ENCODE measurements at regions not wholly inside any gene's neighbourhood (a gene's known extent, or its start where the extent isn't known, plus 50 kb on each side); places are given as distances from the start of the nearest gene placed in this dataset.

DNA sequence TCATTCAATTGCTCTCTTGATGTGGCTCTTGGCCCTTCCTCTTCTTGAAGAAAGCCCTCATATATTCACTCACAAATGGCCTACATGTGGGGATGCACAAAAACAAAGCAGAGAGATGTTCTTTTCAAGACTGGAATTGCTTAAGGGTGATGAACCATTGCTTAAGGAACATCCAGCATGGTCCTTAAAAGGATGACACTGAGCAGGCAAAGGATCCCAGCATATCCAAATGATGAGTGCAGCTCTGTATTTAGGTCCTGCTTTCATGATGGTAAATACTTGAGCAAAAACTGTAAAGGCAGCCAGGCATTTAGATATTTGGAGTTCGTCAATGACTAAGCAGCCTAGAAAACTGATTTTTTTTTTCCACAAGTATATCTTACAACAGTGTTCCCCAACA, 173.8 kb upstream of the ARRDC4 start:
- no peak for TF ChIP-seq ZNF274 (IDR thresholded peaks at IDR 0.05; ENCODE audit: low read depth, low read length)
- H3K4me3 ChIP-seq (ENCODE audit: low read length) = no peak overlapping the region

GRCh38 chr15:97790180-97790579, 170.3 kb upstream of the ARRDC4 start:
- TF ChIP-seq ZNF274 (IDR thresholded peaks at IDR 0.05; ENCODE audit: low read depth, low read length) = no peak
- H3K4me3 ChIP-seq (ENCODE audit: low read length) = no peak overlapping the region

DNA sequence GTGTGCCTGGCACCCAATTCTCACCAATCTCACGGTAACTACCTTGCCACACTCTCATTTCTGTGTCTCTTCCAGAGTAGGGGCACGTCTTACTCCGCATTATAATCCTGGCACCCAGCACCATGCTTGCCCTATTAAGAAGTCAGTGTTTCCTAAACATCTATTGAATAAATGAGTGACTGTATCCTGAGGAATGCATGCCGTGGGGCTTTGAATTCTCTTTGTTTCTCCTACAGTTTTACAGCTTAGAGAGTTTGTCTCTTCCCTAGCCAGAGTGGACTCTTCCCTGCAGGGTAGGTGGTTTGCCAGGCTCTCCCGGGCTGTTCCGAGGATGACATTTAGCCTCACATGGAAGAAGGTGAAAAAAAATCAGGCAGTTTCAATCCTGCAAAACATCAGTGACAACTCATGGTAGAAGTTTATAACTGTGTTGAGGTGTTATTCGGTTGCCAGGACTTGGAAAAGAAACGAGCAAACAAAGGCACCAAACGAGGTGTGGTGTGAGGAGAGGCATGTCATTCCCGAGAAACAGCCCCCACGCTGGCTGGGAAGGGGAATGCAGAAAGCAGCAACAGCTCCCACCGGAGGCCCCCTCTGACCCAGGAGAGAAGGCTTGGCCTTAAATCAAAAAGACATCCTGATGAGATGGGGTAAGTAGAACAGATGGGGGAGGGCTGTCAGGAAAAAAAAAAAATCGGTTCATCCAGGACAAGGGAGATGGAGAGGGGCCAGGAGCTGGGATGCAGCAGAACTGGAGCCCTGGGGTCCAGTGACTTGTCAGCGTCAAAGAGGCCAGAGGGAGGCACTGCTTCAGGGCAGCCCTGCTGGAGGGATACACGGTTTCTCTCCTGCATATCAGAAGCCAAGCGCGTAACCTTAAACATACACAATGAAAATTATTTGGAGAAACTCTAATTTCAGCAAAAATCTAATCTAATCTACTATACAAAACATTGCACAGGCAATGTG, 168.4 kb upstream of the ARRDC4 start:
- TF ChIP-seq ZNF274 (IDR thresholded peaks at IDR 0.05; ENCODE audit: low read depth, low read length) = no peak

DNA sequence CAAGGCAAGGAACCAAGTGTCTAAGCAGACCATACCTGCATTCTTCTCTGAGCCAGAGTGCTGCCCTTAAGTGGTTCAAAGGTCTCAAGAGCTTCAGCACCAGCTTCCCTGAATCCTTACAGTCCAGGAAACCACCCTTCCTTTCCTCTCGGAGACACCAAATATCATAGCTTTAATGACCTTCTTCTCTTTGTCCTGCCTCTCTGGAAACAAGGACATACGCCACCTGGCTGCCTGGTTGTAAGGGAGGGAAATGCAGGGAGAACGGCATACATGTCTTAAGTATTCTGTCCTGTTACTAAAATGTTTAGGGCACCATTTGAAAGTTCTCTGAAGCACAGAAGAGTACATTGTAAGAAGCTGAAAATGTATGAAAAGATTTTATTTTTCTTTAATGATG, 155.6 kb upstream of the ARRDC4 start:
- no peak overlapping the region for H3K4me3 ChIP-seq (ENCODE audit: low read length)
- no peak for TF ChIP-seq ZNF274 (IDR thresholded peaks at IDR 0.05; ENCODE audit: low read depth, low read length)

More for the DNA sequence above, 168.4 kb upstream of the ARRDC4 start:
- no peak overlapping the region for H3K4me3 ChIP-seq (ENCODE audit: low read length)

DNA sequence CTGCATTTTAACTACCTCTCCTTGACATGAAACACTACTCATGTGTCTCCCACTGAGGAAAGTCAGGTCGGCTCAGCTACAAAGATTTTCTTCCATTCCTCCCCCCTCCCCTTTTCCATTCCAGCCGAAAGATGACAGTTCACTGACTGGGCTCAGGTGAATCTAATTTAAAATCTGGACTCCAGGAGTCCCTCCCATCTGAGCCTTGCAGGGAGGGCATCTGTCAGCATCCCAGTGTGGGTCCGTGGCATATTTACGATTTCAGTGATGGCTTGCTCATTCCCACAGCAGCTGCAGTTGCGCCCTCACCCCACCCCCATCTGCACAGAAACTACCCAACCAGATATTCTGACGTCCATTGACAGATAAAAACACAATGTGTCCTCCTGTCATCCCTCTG, 153.7 kb upstream of the ARRDC4 start:
- no peak overlapping the region for H3K4me3 ChIP-seq (ENCODE audit: low read length)
- TF ChIP-seq ZNF274 (IDR thresholded peaks at IDR 0.05; ENCODE audit: low read depth, low read length) = no peak

- no peak for TF ChIP-seq ZNF274 (IDR thresholded peaks at IDR 0.05; ENCODE audit: low read depth, low read length)
- H3K4me3 ChIP-seq (ENCODE audit: low read length) = no peak overlapping the region
Observed at GRCh38 chr15:97815835-97816234, 144.7 kb upstream of the ARRDC4 start.

DNA sequence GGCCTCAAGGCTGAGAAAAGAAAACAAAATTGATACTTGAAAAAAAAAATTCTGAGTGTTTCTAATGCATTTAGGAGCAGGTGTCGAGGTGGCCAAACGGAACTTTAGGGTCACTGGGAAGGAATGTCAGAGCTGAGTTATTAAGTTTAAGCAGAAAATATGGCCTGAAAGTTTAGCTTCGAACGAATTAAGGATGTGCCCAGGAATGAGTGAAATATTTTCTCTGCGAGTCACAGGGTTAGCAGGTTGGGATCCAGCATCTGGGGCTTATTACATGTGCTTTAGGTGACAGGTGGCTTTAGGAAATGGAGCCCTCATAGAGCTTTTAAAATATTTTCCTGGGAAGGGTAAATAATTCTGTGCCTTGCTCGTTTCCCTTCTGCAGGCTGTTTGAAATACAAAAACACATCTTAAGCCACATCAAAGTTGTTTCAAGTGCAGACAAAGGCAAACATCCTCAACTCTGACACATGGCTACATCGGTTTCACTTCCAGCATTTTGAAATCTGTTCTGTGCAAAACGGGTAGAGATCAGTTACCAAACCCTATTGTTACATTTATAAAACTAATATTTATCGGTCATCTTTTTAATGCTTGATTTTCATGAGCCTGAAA, 143.1 kb upstream of the ARRDC4 start:
- H3K4me3 ChIP-seq (ENCODE audit: low read length) = no peak overlapping the region
- no peak for TF ChIP-seq ZNF274 (IDR thresholded peaks at IDR 0.05; ENCODE audit: low read depth, low read length)

DNA sequence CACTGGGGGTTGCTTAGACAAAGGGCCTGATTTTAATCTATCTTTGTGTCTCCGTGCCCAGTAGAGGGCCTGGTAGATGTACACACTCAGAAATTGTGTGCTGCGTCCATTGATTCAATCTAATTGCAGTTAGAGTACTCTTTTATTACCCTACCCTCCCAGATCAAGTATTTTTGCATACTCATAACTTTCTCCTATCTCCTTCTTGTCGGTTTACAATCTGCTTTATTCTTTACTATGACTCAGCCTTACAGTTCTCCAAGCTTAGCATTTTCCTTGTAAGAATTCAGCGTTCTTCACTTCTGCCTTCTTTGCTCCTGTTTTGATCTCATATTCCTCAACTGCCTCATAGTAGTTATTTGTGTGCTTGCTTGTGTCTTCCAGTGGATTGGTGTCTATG, 124.5 kb upstream of the ARRDC4 start:
- TF ChIP-seq ZNF274 (IDR thresholded peaks at IDR 0.05; ENCODE audit: low read depth, low read length) = no peak
- no peak overlapping the region for H3K4me3 ChIP-seq (ENCODE audit: low read length)

GRCh38 chr15:97837896-97838295, 122.6 kb upstream of the ARRDC4 start:
- TF ChIP-seq ZNF274 (IDR thresholded peaks at IDR 0.05; ENCODE audit: low read depth, low read length) = no peak
- H3K4me3 ChIP-seq (ENCODE audit: low read length) = no peak overlapping the region

DNA sequence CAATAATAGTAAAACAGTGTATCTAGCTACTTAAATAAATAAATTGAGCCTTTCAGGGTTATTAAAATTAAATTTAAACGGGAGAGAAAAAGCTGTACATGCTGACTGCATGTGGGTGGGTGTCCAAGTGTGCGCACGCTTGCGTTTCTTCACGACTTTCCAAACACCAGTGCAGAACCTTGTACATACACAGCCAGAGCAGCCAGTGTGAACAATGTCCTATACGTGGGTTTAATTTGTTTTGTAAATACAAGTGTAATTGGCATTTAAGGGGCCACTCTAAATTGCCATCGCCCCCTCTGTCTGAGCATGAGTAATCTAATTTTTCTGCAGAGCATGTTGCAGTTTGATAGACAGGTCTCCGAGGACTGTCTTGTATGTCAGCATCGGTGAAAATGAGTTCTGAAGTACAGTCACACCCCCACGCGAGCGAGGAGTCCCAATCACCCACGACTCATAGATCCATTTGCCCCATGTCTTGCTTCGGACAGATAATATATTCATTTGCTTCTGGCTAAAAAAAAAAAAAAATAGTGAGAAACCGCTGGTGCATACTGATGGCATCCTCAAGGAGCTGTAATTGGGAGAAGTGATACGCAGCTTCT, 121.8 kb upstream of the ARRDC4 start:
- TF ChIP-seq ZNF274 (IDR thresholded peaks at IDR 0.05; ENCODE audit: low read depth, low read length) = no peak

DNA sequence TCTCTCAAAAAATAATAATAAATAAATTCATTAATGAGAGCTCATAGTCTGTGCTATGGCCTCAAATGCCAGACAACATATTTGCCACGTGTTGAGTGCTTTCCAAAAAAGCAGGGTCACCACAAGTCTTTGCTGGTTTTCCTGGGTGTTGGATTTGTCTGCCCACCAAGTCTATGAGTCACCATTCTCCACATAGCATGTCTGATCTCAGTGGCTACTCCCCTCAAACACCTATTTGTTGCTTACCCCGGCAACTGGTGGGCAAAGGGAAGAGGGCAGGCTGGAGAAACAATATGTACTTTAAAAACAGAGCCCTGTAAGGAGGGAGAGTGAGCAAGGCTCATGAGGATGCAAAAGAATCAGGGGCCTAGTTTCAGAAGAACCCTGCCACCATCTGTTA, 120.0 kb upstream of the ARRDC4 start:
- no peak overlapping the region for H3K4me3 ChIP-seq (ENCODE audit: low read length)
- no peak for TF ChIP-seq ZNF274 (IDR thresholded peaks at IDR 0.05; ENCODE audit: low read depth, low read length)

More for the DNA sequence above, 121.8 kb upstream of the ARRDC4 start:
- no peak overlapping the region for H3K4me3 ChIP-seq (ENCODE audit: low read length)

GRCh38 chr15:97841558-97841957, 118.9 kb upstream of the ARRDC4 start:
- TF ChIP-seq ZNF274 (IDR thresholded peaks at IDR 0.05; ENCODE audit: low read depth, low read length) = no peak

GRCh38 chr15:97849183-97849582, 111.3 kb upstream of the ARRDC4 start:
- no peak overlapping the region for H3K4me3 ChIP-seq (ENCODE audit: low read length)
- TF ChIP-seq ZNF274 (IDR thresholded peaks at IDR 0.05; ENCODE audit: low read depth, low read length) = no peak

More at GRCh38 chr15:97841558-97841957, 118.9 kb upstream of the ARRDC4 start:
- H3K4me3 ChIP-seq (ENCODE audit: low read length) = no peak overlapping the region

DNA sequence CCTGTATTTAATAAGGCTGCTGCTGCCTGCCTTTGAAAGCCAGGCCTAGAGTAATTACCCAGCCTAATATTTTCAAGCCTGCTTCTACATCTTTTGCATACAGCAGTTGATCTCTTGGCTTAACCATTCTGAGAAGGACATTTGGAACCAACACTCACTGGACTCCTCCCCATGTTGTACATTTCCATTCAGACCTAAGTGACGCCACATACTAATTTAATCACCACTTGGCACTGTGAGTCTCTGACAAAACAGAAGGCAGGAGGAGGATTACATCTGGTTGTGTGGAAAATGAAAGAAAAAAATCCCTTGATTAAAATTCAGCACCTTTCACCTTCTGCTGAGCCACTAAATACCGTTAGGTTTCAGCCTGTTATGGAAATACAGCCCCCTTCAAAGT, 102.2 kb upstream of the ARRDC4 start:
- H3K4me3 ChIP-seq (ENCODE audit: low read length) = no peak overlapping the region
- no peak for TF ChIP-seq ZNF274 (IDR thresholded peaks at IDR 0.05; ENCODE audit: low read depth, low read length)
